HepG2 (cell line): ENCODE measurements at regions not wholly inside any gene's neighbourhood (a gene's known extent, or its start where the extent isn't known, plus 50 kb on each side); places are given as distances from the start of the nearest gene placed in this dataset.

Experiments
- E2F1 ChIP-seq: sonication (generic); formaldehyde crosslinking; IDR thresholded peaks from 2 replicates; pipeline ENCODE4 v1.5.0; 2020; ENCODE audit warnings: missing genetic modification reagents
- HDAC1 ChIP-seq: sonication (generic); formaldehyde crosslinking; IDR thresholded peaks from 2 replicates; pipeline ENCODE4 v1.5.1; 2020; ENCODE audit warnings: mild to moderate bottlenecking, missing genetic modification reagents
- HNRNPLL ChIP-seq: fragments of 200-400 bp; formaldehyde crosslinking; IDR thresholded peaks from 2 replicates; pipeline ENCODE4 v1.6.1; 2017; ENCODE audit warnings: mild to moderate bottlenecking, low read depth, low read length; ENCODE audit not compliant: poor library complexity, severe bottlenecking
- MIER3 ChIP-seq: IDR thresholded peaks from 2 replicates; pipeline ENCODE4 v1.6.1; 2016; ENCODE audit warnings: missing compliant biosample characterization, borderline replicate concordance
- POLR2G ChIP-seq: fragments of 200-400 bp; formaldehyde crosslinking; IDR thresholded peaks from 2 replicates; pipeline ENCODE4 v1.6.1; 2018; ENCODE audit warnings: mild to moderate bottlenecking, low read depth, low read length, moderate library complexity
- SOX6 ChIP-seq, 2 experiments: fragments of 450-650 bp in 1 of 2; sonication (generic) in 1 of 2; formaldehyde crosslinking in 1 of 2; IDR thresholded peaks; 2 replicates each; pipeline versions ENCODE4 v1.4.0 to v1.6.1; 2017 to 2020; ENCODE audit warnings: antibody characterized with exemption in 1 of 2, mild to moderate bottlenecking in 1 of 2, missing genetic modification reagents in 1 of 2
- SP5 ChIP-seq: IDR thresholded peaks from 2 replicates; pipeline ENCODE4 v1.6.1; 2016; ENCODE audit warnings: low read depth, borderline replicate concordance
- SPEN ChIP-seq: sonication (generic); formaldehyde crosslinking; IDR thresholded peaks from 2 replicates; pipeline ENCODE4 v1.5.1; 2020; ENCODE audit warnings: low read depth, mild to moderate bottlenecking, missing genetic modification reagents
- SUZ12 ChIP-seq: fragments of 150-350 bp; IDR thresholded peaks from 2 replicates; pipeline ENCODE4 v1.6.1; 2014; ENCODE audit warnings: low read depth, low read length
- TAF15 ChIP-seq: fragments of 200-400 bp; formaldehyde crosslinking; IDR thresholded peaks from one replicate; pipeline ENCODE4 v1.6.1; 2018; ENCODE audit warnings: mild to moderate bottlenecking, low read depth, low read length; ENCODE audit not compliant: poor library complexity, severe bottlenecking
- YEATS2 ChIP-seq: sonication (generic); formaldehyde crosslinking; IDR thresholded peaks from 2 replicates; pipeline ENCODE4 v1.4.0; 2020; ENCODE audit warnings: missing genetic modification reagents, borderline replicate concordance
- ZBTB21 ChIP-seq: sonication (generic); formaldehyde crosslinking; IDR thresholded peaks from 2 replicates; pipeline ENCODE4 v1.4.0; 2020; ENCODE audit warnings: missing genetic modification reagents
- ZFP36L2 ChIP-seq: sonication (generic); formaldehyde crosslinking; IDR thresholded peaks from 2 replicates; pipeline ENCODE4 v1.4.0; 2020; ENCODE audit warnings: missing genetic modification reagents
- ZNF230 ChIP-seq: sonication (generic); formaldehyde crosslinking; IDR thresholded peaks from 2 replicates; pipeline ENCODE4 v1.4.0; 2020; ENCODE audit warnings: mild to moderate bottlenecking, missing genetic modification reagents
- ZNF362 ChIP-seq: sonication (generic); formaldehyde crosslinking; IDR thresholded peaks from 2 replicates; pipeline ENCODE4 v1.4.0; 2020; ENCODE audit warnings: missing genetic modification reagents, mild to moderate bottlenecking, borderline replicate concordance
- ZNF501 ChIP-seq: sonication (generic); formaldehyde crosslinking; IDR thresholded peaks from 2 replicates; pipeline ENCODE4 v1.5.1; 2020; ENCODE audit warnings: mild to moderate bottlenecking, moderate library complexity, missing genetic modification reagents
- TF ChIP-seq, protein P1 (sequence below): sonication (generic); IDR thresholded peaks from 2 replicates; pipeline ENCODE4 v1.6.1; 2016; ENCODE audit warnings: low read depth, borderline replicate concordance
- TF ChIP-seq, protein P2 (sequence below): sonication (generic); formaldehyde crosslinking; IDR thresholded peaks from 2 replicates; pipeline ENCODE4 v1.4.0; 2020; ENCODE audit warnings: mild to moderate bottlenecking, missing genetic modification reagents, borderline replicate concordance
- TF ChIP-seq, protein P3 (sequence below): sonication (generic); formaldehyde crosslinking; IDR thresholded peaks from 2 replicates; pipeline ENCODE4 v1.8.1; 2023; ENCODE audit warnings: mild to moderate bottlenecking, missing genetic modification reagents
- TF ChIP-seq, protein P4 (sequence below): IDR thresholded peaks from 2 replicates; pipeline ENCODE4 v1.6.1; 2018; ENCODE audit warnings: missing genetic modification reagents

DNA sequence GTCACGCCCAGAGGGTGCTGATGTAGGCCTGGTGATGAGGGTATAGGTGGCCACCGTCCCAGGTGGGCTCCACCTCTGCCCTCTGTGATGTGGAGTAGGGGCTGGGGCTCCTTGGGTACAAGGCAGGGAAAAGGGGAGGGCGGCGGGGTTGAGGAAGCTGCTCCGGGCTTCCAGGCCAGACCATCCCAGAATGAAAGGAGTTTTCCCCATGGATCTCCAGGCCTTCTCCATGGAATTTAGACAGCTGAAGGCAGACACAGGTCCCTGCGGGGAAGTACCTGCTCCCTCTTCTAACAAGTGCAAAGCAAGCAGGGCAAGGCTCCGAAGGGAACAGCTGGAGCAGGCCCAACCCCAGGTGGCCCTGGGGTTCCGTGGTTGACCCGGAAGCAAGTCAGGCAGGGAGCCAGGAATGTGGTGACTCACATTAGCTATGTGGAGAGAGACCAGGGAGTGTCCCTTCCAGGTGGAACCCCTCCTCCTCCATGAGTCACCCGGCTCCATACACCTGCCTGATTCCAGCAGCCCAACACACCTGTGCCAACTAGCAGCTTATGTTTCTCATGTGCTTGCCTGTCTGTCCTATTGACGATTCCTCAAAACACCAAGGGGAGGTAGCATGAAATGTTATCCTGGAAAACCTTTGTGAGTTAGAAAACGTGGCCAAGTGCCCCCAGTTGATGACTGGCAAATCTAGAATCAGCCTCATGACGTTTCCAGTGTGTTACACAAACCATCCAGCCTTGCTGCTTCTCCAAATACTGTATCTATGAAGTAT is 59.7 kb upstream of the SNX9 start (continued):
- TF ChIP-seq, protein P1, sequence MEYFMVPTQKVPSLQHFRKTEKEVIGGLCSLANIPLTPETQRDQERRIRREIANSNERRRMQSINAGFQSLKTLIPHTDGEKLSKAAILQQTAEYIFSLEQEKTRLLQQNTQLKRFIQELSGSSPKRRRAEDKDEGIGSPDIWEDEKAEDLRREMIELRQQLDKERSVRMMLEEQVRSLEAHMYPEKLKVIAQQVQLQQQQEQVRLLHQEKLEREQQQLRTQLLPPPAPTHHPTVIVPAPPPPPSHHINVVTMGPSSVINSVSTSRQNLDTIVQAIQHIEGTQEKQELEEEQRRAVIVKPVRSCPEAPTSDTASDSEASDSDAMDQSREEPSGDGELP, result peak; percentile 96
- TF ChIP-seq SUZ12, result no peak
- TF ChIP-seq ZNF230 (CRISPR knock-in tag), result 0 out of 2 replicates have a peak, but pooled peaks have one; percentile 49
- peak; percentile 72; the same call in 1 of the 2 replicates for TF ChIP-seq SPEN (CRISPR knock-in tag)
- TF ChIP-seq, protein P2, sequence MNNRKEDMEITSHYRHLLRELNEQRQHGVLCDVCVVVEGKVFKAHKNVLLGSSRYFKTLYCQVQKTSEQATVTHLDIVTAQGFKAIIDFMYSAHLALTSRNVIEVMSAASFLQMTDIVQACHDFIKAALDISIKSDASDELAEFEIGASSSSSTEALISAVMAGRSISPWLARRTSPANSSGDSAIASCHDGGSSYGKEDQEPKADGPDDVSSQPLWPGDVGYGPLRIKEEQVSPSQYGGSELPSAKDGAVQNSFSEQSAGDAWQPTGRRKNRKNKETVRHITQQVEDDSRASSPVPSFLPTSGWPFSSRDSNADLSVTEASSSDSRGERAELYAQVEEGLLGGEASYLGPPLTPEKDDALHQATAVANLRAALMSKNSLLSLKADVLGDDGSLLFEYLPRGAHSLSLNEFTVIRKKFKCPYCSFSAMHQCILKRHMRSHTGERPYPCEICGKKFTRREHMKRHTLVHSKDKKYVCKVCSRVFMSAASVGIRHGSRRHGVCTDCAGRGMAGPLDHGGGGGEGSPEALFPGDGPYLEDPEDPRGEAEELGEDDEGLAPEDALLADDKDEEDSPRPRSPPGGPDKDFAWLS (CRISPR knock-in tag), result 0 out of 2 replicates have a peak, but pooled peaks have one; percentile 44
- peak; percentile 40; the same call in 1 of the 2 replicates for TF ChIP-seq POLR2G
- TF ChIP-seq HNRNPLL, result no peak
- no peak for TF ChIP-seq E2F1
- TF ChIP-seq SP5 (CRISPR knock-in tag), result peak; percentile 55; the same call in 1 of the 2 replicates
- TF ChIP-seq, protein P3, sequence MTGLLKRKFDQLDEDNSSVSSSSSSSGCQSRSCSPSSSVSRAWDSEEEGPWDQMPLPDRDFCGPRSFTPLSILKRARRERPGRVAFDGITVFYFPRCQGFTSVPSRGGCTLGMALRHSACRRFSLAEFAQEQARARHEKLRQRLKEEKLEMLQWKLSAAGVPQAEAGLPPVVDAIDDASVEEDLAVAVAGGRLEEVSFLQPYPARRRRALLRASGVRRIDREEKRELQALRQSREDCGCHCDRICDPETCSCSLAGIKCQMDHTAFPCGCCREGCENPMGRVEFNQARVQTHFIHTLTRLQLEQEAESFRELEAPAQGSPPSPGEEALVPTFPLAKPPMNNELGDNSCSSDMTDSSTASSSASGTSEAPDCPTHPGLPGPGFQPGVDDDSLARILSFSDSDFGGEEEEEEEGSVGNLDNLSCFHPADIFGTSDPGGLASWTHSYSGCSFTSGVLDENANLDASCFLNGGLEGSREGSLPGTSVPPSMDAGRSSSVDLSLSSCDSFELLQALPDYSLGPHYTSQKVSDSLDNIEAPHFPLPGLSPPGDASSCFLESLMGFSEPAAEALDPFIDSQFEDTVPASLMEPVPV (CRISPR knock-in tag), result no peak
- no peak for TF ChIP-seq TAF15
- peak; percentile 77; the same call in 1 of the 2 replicates for TF ChIP-seq ZNF501 (CRISPR knock-in tag)
- TF ChIP-seq ZNF362 (CRISPR knock-in tag), result 0 out of 2 replicates have a peak, but pooled peaks have one; percentile 11
- TF ChIP-seq ZBTB21 (CRISPR knock-in tag), result peak; percentile 45; the same call in 1 of the 2 replicates
- TF ChIP-seq MIER3 (CRISPR knock-in tag), result 0 out of 2 replicates have a peak, but pooled peaks have one; percentile 19
- peak; percentile 73 for TF ChIP-seq HDAC1
- TF ChIP-seq, protein P4, sequence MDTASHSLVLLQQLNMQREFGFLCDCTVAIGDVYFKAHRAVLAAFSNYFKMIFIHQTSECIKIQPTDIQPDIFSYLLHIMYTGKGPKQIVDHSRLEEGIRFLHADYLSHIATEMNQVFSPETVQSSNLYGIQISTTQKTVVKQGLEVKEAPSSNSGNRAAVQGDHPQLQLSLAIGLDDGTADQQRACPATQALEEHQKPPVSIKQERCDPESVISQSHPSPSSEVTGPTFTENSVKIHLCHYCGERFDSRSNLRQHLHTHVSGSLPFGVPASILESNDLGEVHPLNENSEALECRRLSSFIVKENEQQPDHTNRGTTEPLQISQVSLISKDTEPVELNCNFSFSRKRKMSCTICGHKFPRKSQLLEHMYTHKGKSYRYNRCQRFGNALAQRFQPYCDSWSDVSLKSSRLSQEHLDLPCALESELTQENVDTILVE, result peak; percentile 37; the same call in 1 of the 2 replicates
- 0 out of 2 replicates have a peak, but pooled peaks have one; percentile 20 for TF ChIP-seq ZFP36L2 (CRISPR knock-in tag)
- no peak for TF ChIP-seq SOX6 (IDR thresholded peaks at IDR 0.05)
- peak; percentile 1; the same call in 1 of the 2 replicates for TF ChIP-seq SOX6 (CRISPR knock-in tag; IDR thresholded peaks at IDR 0.05)
- peak; percentile 64; the same call in 1 of the 2 replicates for TF ChIP-seq YEATS2
